ENCODE measurements at regions not wholly inside any gene's neighbourhood (a gene's known extent, or its start where the extent isn't known, plus 50 kb on each side); places are given as distances from the start of the nearest gene placed in this dataset.

- no peaks in the 10 kb centered on the region for H3K27me3 ChIP-seq (ENCODE audit: control insufficient read depth, insufficient read depth, low read length)
- H3K27ac ChIP-seq (ENCODE audit: low read depth in 2 of 2, low read length in 2 of 2) = no peak overlapping the region
- no peaks in the 10 kb centered on the region for H3K36me3 ChIP-seq (ENCODE audit: control insufficient read depth in 2 of 3, insufficient read depth in 3 of 3, low read length in 3 of 3)
- H3K9me3 ChIP-seq (ENCODE audit: control insufficient read depth in 2 of 3, insufficient read depth in 1 of 3, low read length in 3 of 3) = no peaks in the 10 kb centered on the region
- intact Hi-C loops (cut with DNase I) = no loop called here
- no peak for FAIRE-seq
- no peak overlapping the region for H3K9ac ChIP-seq (ENCODE audit: low read length in 3 of 3)
- H3K4me3 ChIP-seq (ENCODE audit: low read length in 3 of 3) = no peak overlapping the region
- TF ChIP-seq, protein P1, sequence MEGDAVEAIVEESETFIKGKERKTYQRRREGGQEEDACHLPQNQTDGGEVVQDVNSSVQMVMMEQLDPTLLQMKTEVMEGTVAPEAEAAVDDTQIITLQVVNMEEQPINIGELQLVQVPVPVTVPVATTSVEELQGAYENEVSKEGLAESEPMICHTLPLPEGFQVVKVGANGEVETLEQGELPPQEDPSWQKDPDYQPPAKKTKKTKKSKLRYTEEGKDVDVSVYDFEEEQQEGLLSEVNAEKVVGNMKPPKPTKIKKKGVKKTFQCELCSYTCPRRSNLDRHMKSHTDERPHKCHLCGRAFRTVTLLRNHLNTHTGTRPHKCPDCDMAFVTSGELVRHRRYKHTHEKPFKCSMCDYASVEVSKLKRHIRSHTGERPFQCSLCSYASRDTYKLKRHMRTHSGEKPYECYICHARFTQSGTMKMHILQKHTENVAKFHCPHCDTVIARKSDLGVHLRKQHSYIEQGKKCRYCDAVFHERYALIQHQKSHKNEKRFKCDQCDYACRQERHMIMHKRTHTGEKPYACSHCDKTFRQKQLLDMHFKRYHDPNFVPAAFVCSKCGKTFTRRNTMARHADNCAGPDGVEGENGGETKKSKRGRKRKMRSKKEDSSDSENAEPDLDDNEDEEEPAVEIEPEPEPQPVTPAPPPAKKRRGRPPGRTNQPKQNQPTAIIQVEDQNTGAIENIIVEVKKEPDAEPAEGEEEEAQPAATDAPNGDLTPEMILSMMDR (IDR thresholded peaks at IDR 0.05; ENCODE audit: borderline replicate concordance, extremely low read depth, insufficient read depth) = no peak
- no peaks in the 10 kb centered on the region for H3K4me1 ChIP-seq (ENCODE audit: control insufficient read depth in 2 of 3, insufficient read depth in 2 of 3, low read depth in 1 of 3, low read length in 3 of 3)
- DNase-seq = no peak
Observed at GRCh38 chr18:42229211-42230210, 274.5 kb downstream of the PIK3C3 start.

GRCh38 chr18:42230636-42231035, 275.6 kb downstream of the PIK3C3 start:
- intact Hi-C loops (cut with DNase I) = no loop called here
- FAIRE-seq = no peak
- H3K4me3 ChIP-seq (ENCODE audit: low read length in 3 of 3) = no peak overlapping the region

GRCh38 chr18:42231284-42231683, 276.2 kb downstream of the PIK3C3 start:
- no peaks in the 10 kb centered on the region for H3K4me1 ChIP-seq (ENCODE audit: control insufficient read depth in 2 of 3, insufficient read depth in 2 of 3, low read depth in 1 of 3, low read length in 3 of 3)
- no peaks in the 10 kb centered on the region for H3K9me3 ChIP-seq (ENCODE audit: control insufficient read depth in 2 of 3, insufficient read depth in 1 of 3, low read length in 3 of 3)
- H3K36me3 ChIP-seq (ENCODE audit: control insufficient read depth in 2 of 3, insufficient read depth in 3 of 3, low read length in 3 of 3) = no peaks in the 10 kb centered on the region
- FAIRE-seq (no peak), DNase-seq (peak in 1 of 5 donors; percentile 15)
- TF ChIP-seq, protein P1 (IDR thresholded peaks at IDR 0.05; ENCODE audit: borderline replicate concordance, extremely low read depth, insufficient read depth) = no peak
- intact Hi-C loops (cut with DNase I) = no loop called here
- no peak overlapping the region for H3K9ac ChIP-seq (ENCODE audit: low read length in 3 of 3)
- H3K4me3 ChIP-seq (ENCODE audit: low read length in 3 of 3) = no peak overlapping the region
- no peak overlapping the region for H3K27ac ChIP-seq (ENCODE audit: low read depth in 2 of 2, low read length in 2 of 2)
- H3K27me3 ChIP-seq (ENCODE audit: control insufficient read depth, insufficient read depth, low read length) = no peaks in the 10 kb centered on the region

More at GRCh38 chr18:42230636-42231035, 275.6 kb downstream of the PIK3C3 start:
- peak in 2 of 5 donors; percentile 16 to 39 for DNase-seq
- TF ChIP-seq, protein P1 (IDR thresholded peaks at IDR 0.05; ENCODE audit: borderline replicate concordance, extremely low read depth, insufficient read depth) = no peak
- Histone ChIP-seq H3K4me1 (ENCODE audit: control insufficient read depth in 2 of 3, insufficient read depth in 2 of 3, low read depth in 1 of 3, low read length in 3 of 3) (no peaks in the 10 kb centered on the region), H3K27me3 (ENCODE audit: control insufficient read depth, insufficient read depth, low read length) (no peaks in the 10 kb centered on the region), H3K27ac (ENCODE audit: low read depth in 2 of 2, low read length in 2 of 2) (no peak overlapping the region), H3K36me3 (ENCODE audit: control insufficient read depth in 2 of 3, insufficient read depth in 3 of 3, low read length in 3 of 3) (no peaks in the 10 kb centered on the region), H3K9ac (ENCODE audit: low read length in 3 of 3) (no peak overlapping the region), H3K9me3 (ENCODE audit: control insufficient read depth in 2 of 3, insufficient read depth in 1 of 3, low read length in 3 of 3) (no peaks in the 10 kb centered on the region)
